Endothelial cell (in vitro differentiated cells): ENCODE measurements at regions not wholly inside any gene's neighbourhood (a gene's known extent, or its start where the extent isn't known, plus 50 kb on each side); places are given as distances from the start of the nearest gene placed in this dataset.

Experiments used
- DNase-seq: peaks from one replicate; pipeline ENCODE4 v3.0.0; 2021; ENCODE audit warnings: low spot score
- H3K27ac Mint-ChIP-seq: one replicate; pipeline ENCODE4 v1.8.0; 2021; ENCODE audit warnings: mixed read lengths, inconsistent platforms; ENCODE audit not compliant: unreplicated experiment
- H3K27me3 Mint-ChIP-seq: one replicate; pipeline ENCODE4 v1.8.0; 2021; ENCODE audit warnings: mild to moderate bottlenecking, moderate library complexity, mixed read lengths, inconsistent platforms; ENCODE audit not compliant: unreplicated experiment
- H3K36me3 Mint-ChIP-seq: one replicate; pipeline ENCODE4 v1.8.0; 2021; ENCODE audit warnings: mild to moderate bottlenecking, low read depth, mixed read lengths, inconsistent platforms; ENCODE audit not compliant: unreplicated experiment
- H3K4me1 Mint-ChIP-seq: one replicate; pipeline ENCODE4 v1.8.0; 2021; ENCODE audit warnings: mild to moderate bottlenecking, mixed read lengths, inconsistent platforms; ENCODE audit not compliant: unreplicated experiment
- H3K4me3 Mint-ChIP-seq: one replicate; pipeline ENCODE4 v1.8.0; 2021; ENCODE audit warnings: mild to moderate bottlenecking, mixed read lengths, inconsistent platforms; ENCODE audit not compliant: unreplicated experiment
- H3K9me3 Mint-ChIP-seq: one replicate; pipeline ENCODE4 v1.8.0; 2021; ENCODE audit warnings: mixed read lengths, inconsistent platforms; ENCODE audit not compliant: unreplicated experiment
- CTCF ChIP-seq: fragments of 200-600 bp; sonication (generic); IDR thresholded peaks from one replicate; pipeline ENCODE4 v1.5.0; 2021; ENCODE audit warnings: antibody characterized with exemption; ENCODE audit not compliant: unreplicated experiment

- H3K36me3 Mint-ChIP-seq, result no peaks in the 10 kb centered on the region
- H3K27ac Mint-ChIP-seq, result no peak overlapping the region
- H3K4me3 Mint-ChIP-seq, result no peak overlapping the region
- H3K4me1 Mint-ChIP-seq, result peaks cover 19% of the 10 kb centered on the region
- TF ChIP-seq CTCF, result no peak
- H3K9me3 Mint-ChIP-seq, result no peaks in the 10 kb centered on the region
- no peak for DNase-seq
- H3K27me3 Mint-ChIP-seq, result peaks cover 2% of the 10 kb centered on the region
These were observed 50.5 kb upstream of the GADD45A start for GRCh38 chr1:67634396-67634935.

GRCh38 chr1:67635055-67635809 is 49.8 kb upstream of the GADD45A start:
- H3K4me3 Mint-ChIP-seq, result no peak overlapping the region
- peaks cover 2% of the 10 kb centered on the region for H3K27me3 Mint-ChIP-seq
- no peak for TF ChIP-seq CTCF
- H3K36me3 Mint-ChIP-seq, result no peaks in the 10 kb centered on the region
- peaks cover 19% of the 10 kb centered on the region for H3K4me1 Mint-ChIP-seq
- no peaks in the 10 kb centered on the region for H3K9me3 Mint-ChIP-seq
- no peak for DNase-seq
- H3K27ac Mint-ChIP-seq, result no peak overlapping the region
